ENCODE measurements at regions not wholly inside any gene's neighbourhood (a gene's known extent, or its start where the extent isn't known, plus 50 kb on each side); places are given as distances from the start of the nearest gene placed in this dataset.
"Not testable (repeated sequence)": the region's sequence is repeated elsewhere in the genome, so short reads cannot be mapped to it uniquely, and the experiment has no call there.

- DNase-seq, result no peak
Measured at GRCh38 chr1:30010506-30011106, 712.8 kb downstream of the MATN1 start.

- DNase-seq, result no peak
Measured at GRCh38 chr1:30009720-30010119, 713.7 kb downstream of the MATN1 start.

GRCh38 chr1:30008998-30009657, 714.3 kb downstream of the MATN1 start:
- DNase-seq, result no peak

- DNase-seq, result no peak
Measured at GRCh38 chr1:30008372-30008997, 714.9 kb downstream of the MATN1 start.

GRCh38 chr1:30005972-30006619, 717.3 kb downstream of the MATN1 start:
- no peak for DNase-seq

- no peak for DNase-seq
Measured at GRCh38 chr1:30001732-30002039, 721.7 kb downstream of the MATN1 start.

GRCh38 chr1:30001011-30001731, 722.2 kb downstream of the MATN1 start:
- no peak for DNase-seq

- no peak for DNase-seq
Measured at GRCh38 chr1:30000266-30000665, 723.1 kb downstream of the MATN1 start.

- no peak for DNase-seq
Measured at GRCh38 chr1:29999595-29999994, 723.8 kb downstream of the MATN1 start.

GRCh38 chr1:29998686-29999085, 724.7 kb downstream of the MATN1 start:
- DNase-seq, result no peak

- not testable (repeated sequence) for DNase-seq
Measured at GRCh38 chr1:29997818-29998217, 725.6 kb downstream of the MATN1 start.

GRCh38 chr1:29993950-29994349, 729.4 kb downstream of the MATN1 start:
- no peak for DNase-seq

GRCh38 chr1:29991815-29992214, 731.6 kb downstream of the MATN1 start:
- no peak for DNase-seq

GRCh38 chr1:29991025-29991424, 732.4 kb downstream of the MATN1 start:
- no peak for DNase-seq

- DNase-seq, result no peak
Measured at GRCh38 chr1:29990304-29990703, 733.1 kb downstream of the MATN1 start.

GRCh38 chr1:29986986-29987385, 736.4 kb downstream of the MATN1 start:
- no peak for DNase-seq

- no peak for DNase-seq
Measured at GRCh38 chr1:29985606-29985945, 737.8 kb downstream of the MATN1 start.

- no peak for DNase-seq
Measured at GRCh38 chr1:29984862-29985605, 738.4 kb downstream of the MATN1 start.

- no peak for DNase-seq
Measured at GRCh38 chr1:29984166-29984861, 739.1 kb downstream of the MATN1 start.

- no peak for DNase-seq
Measured at GRCh38 chr1:29983321-29983720, 740.1 kb downstream of the MATN1 start.

GRCh38 chr1:29981586-29982239, 741.7 kb downstream of the MATN1 start:
- no peak for DNase-seq

- DNase-seq, result no peak
Measured at GRCh38 chr1:29977550-29977949, 741.2 kb downstream of the PTPRU start.
